Activated CD8-positive, alpha-beta memory T cell treated with anti-CD3 and anti-CD28 coated beads for 36 hours (primary cell): ENCODE measurements at regions not wholly inside any gene's neighbourhood (a gene's known extent, or its start where the extent isn't known, plus 50 kb on each side); places are given as distances from the start of the nearest gene placed in this dataset.
"Not testable (repeated sequence)": the region's sequence is repeated elsewhere in the genome, so short reads cannot be mapped to it uniquely, and the experiment has no call there.

Experiments used
- CTCF ChIA-PET: fragments of 350-600 bp; sonication (Branson Sonifier 250); formaldehyde crosslinking; loops from one replicate; lab custom pipeline; 2021; ENCODE audit warnings: antibody characterized with exemption; lab: Charles Lee
- POLR2A ChIA-PET: fragments of 350-600 bp; sonication (Branson Sonifier 250); formaldehyde crosslinking; loops from one replicate; lab custom pipeline; 2021; ENCODE audit warnings: antibody characterized with exemption; lab: Charles Lee

- CTCF ChIA-PET, result no interaction called here
- POLR2A ChIA-PET, result no interaction called here
Observed at GRCh38 chr6:85726206-85726605, 83.5 kb upstream of the SYNCRIP start.

DNA sequence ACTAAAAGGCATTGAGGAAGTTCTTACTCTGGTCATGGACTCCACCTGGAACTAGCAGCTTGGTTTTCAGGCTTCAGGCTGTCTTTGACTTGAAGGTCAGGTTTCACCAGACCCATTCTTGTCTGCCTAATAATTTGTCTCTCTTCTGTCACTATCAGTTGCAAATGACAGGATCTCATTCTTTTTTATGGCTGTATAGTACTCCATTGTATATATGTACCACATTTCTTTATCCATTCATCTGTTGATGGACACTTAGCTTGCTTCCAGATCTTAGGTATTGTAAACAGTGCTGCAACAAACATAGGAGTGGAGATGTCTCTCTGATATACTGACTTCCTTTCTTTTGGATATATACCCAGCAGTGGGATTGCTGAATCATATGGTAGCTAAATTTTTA is 73.1 kb upstream of the SYNCRIP start:
- ChIA-PET CTCF (no interaction called here), POLR2A (no interaction called here)

GRCh38 chr6:85714893-85715530 is 72.3 kb upstream of the SYNCRIP start:
- POLR2A ChIA-PET, result no interaction called here

GRCh38 chr6:85712346-85712745 is 69.7 kb upstream of the SYNCRIP start:
- ChIA-PET POLR2A (no interaction called here), CTCF (interaction anchor here (0.7 kb wide), 1 partner anchor 1509 kb away, joined by 3 read pairs; no protein-coding TSS in a partner anchor)

More at GRCh38 chr6:85714893-85715530, 72.3 kb upstream of the SYNCRIP start:
- CTCF ChIA-PET, result no interaction called here

GRCh38 chr6:85707515-85708145 is 64.9 kb upstream of the SYNCRIP start:
- POLR2A ChIA-PET, CTCF ChIA-PET: not testable (repeated sequence)

GRCh38 chr6:85706272-85706671 is 63.6 kb upstream of the SYNCRIP start:
- ChIA-PET POLR2A (no interaction called here), CTCF (no interaction called here)

DNA sequence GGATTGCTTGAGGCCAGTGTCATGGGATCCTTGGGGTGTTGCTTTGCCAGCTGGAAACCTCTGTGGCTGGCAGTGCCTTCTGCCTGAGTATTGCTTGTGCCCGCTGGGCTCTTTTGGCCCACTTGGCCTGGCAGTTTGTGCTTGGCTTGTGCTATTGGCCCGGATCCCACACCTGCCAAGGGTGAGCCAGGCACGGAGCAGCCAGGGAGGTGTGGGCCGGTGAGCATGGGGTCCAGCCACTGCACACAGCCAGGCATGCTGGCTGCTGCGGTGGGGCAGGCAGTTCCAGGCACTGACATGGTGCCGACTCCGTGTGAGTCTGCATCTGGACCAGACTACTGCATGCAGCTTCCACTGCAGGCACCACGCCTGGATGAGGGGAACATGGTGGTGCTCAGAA is 62.5 kb upstream of the SYNCRIP start:
- POLR2A ChIA-PET, result no interaction called here
- CTCF ChIA-PET, result no interaction called here

DNA sequence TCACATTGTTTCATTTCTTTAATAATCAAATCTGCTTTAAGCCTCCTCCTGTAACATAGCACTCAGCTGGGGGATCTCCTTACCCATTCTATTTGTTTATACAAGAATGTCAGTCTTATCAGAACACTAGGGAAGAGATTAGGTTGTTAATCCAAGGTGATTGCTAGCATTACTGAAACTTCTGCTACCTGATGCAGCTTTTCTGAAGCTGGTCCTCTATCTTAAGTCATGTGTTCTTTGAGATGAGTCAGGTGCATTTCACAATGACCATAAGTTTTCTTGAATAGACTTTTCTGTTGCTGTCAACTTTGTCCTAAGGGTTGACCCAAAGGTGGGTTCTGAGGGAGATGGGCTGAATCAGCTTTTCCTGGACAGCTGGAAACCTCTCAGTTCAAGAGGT is 60.7 kb upstream of the SYNCRIP start:
- CTCF ChIA-PET, result no interaction called here
- POLR2A ChIA-PET, result no interaction called here
